ENCODE measurements at regions not wholly inside any gene's neighbourhood (a gene's known extent, or its start where the extent isn't known, plus 50 kb on each side); places are given as distances from the start of the nearest gene placed in this dataset.

DNA sequence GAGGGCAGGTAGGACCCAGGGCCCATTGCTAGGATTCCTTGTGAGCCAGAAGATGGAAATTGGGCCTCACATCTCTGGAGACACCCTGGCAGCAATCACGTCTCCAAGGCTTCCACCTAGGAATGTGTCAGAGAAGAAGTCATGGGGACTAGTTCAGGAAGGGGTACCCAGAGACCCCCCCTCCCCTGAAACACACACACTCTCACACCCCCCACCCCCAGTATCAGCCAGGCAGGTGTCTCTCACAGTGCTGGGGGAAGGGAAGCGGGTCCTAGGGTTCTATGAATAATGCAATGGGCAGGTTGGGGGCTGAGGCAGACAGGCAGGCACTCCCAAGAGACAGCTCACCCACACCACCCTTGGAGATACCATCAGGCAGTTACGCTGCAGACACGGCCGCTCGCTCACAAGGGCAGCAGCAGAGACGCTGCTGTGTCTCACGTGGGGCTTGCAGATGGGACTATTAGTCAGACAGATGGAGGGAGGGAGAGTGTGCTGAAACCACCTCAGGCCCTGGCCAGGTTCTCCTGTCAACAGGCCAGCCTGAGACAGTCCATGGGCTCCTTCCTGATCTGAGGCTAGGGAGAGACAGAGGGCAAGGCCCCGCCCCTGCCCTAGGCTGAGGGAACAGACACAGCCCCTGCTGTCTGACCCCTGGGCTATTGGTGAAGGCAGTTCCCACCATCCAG is 134.6 kb downstream of the CYP26B1 start:
- no peak for TF ChIP-seq POLR2A (IDR thresholded peaks at IDR 0.05)
- no peak for TF ChIP-seq EP300 (IDR thresholded peaks at IDR 0.05)
- TF ChIP-seq, protein P1, sequence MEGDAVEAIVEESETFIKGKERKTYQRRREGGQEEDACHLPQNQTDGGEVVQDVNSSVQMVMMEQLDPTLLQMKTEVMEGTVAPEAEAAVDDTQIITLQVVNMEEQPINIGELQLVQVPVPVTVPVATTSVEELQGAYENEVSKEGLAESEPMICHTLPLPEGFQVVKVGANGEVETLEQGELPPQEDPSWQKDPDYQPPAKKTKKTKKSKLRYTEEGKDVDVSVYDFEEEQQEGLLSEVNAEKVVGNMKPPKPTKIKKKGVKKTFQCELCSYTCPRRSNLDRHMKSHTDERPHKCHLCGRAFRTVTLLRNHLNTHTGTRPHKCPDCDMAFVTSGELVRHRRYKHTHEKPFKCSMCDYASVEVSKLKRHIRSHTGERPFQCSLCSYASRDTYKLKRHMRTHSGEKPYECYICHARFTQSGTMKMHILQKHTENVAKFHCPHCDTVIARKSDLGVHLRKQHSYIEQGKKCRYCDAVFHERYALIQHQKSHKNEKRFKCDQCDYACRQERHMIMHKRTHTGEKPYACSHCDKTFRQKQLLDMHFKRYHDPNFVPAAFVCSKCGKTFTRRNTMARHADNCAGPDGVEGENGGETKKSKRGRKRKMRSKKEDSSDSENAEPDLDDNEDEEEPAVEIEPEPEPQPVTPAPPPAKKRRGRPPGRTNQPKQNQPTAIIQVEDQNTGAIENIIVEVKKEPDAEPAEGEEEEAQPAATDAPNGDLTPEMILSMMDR (IDR thresholded peaks at IDR 0.05), result no peak
